GM21737 (cell line): ENCODE measurements at regions not wholly inside any gene's neighbourhood (a gene's known extent, or its start where the extent isn't known, plus 50 kb on each side); places are given as distances from the start of the nearest gene placed in this dataset.
"Not testable (repeated sequence)": the region's sequence is repeated elsewhere in the genome, so short reads cannot be mapped to it uniquely, and the experiment has no call there.

Source experiments
- ATAC-seq: cut with Tn5 transposase; IDR thresholded peaks from one replicate; pipeline ENCODE4 v1.9.1; 2021; ENCODE audit warnings: mild to moderate bottlenecking, moderate library complexity; ENCODE audit not compliant: unreplicated experiment

GRCh38 chr5:104611135-104611767, 1048.7 kb upstream of the NUDT12 start:
- no peak for ATAC-seq

- no peak for ATAC-seq
Observed at GRCh38 chr5:104606258-104606829, 1043.8 kb upstream of the NUDT12 start.

GRCh38 chr5:104599726-104600125, 1037.1 kb upstream of the NUDT12 start:
- ATAC-seq = no peak

DNA sequence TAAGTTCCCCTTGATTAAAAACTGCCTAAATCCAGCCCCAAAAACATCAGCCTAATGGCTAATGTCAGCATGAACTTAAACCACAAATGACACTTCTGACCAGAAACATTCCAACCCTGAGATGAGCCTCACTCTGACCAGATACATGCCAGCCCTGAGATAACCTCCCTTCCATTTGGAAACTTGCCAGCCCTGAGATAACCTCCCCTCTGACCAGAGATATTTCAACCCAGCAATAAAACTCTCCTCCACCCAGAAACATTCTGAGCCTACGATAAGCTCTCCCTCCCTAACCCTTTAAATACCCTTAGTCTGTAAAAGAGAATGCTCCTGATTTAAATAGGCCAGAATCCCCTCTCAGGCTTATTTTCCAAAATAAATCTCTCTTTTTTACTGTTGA, 1035.7 kb upstream of the NUDT12 start:
- ATAC-seq = no peak

DNA sequence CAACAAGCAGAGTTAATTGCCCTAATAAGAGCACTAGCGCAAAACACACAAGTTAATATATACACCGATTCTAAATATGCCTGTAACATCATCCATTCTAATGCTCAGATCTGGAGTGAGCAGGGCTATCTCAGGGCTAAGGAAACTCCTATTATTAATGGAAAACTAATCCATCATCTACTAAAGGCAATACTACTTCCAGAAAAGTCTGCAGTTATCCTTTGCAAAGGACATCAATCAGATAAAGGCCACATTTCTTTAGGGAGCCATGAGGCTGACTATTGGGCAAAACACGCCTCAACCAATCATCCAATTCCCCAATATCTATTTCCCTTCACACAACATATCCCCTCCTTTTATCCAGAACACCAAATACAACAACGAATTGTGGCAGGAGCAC, 1032.3 kb upstream of the NUDT12 start:
- ATAC-seq = no peak

- ATAC-seq = no peak
Observed at GRCh38 chr5:104576677-104577076, 1014.1 kb upstream of the NUDT12 start.

DNA sequence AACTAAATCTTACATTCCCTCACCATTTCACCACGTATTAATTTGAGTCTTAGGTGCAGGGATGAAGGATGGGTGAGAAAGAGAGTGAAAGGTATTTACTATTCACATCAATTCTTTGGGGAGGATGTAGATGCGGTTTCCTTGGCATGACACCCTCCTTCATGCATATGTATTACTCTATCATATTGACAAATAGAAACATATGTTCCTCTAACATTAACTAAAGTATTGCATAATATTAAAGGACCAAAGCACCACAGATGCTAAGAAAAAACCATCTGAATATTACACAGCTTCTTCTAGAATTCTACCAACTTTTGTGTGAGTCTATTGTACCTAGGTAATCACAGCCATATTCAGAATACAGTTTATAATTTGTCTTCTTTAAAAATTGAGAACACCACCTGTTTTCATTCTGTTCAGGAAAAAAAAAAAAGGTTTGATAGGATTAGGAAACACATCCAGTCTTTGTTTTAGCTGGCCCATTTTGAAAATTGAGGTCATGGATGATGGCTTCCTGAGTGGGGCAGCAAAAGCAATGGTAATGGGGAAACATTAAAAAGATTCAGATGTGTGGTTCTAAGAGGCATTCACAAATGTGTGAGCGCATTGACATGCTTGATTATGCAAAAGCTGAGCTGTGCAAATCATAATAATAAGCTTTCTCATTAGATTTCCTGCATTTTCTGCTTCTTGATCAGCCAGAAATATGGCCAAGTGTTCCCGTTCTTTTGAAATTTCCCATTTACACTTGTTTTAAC, 1011.5 kb upstream of the NUDT12 start:
- ATAC-seq = no peak

- no peak for ATAC-seq
Observed at GRCh38 chr5:104569621-104570020, 1007.0 kb upstream of the NUDT12 start.

- no peak for ATAC-seq
Observed at GRCh38 chr5:104564530-104564929, 1001.9 kb upstream of the NUDT12 start.

DNA sequence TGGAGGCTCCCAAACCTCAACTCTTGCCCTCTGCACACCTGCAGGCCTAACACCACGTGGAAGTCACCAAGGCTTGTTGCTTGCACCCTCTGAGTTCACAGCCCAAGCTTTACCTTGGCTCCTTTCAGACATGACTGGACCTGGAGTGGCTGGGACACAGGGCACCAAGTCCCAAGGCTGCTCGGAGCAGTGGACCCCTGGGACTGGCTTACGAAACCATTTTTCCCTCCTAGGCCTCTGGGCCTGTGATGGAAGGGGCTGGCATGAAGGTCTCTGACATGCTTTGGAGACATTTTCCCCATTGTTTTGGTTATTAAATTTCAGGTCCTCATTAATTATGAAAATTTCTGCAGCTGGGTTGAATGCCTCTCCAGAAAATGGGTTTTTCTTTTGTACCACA, 994.4 kb upstream of the NUDT12 start:
- ATAC-seq = no peak

DNA sequence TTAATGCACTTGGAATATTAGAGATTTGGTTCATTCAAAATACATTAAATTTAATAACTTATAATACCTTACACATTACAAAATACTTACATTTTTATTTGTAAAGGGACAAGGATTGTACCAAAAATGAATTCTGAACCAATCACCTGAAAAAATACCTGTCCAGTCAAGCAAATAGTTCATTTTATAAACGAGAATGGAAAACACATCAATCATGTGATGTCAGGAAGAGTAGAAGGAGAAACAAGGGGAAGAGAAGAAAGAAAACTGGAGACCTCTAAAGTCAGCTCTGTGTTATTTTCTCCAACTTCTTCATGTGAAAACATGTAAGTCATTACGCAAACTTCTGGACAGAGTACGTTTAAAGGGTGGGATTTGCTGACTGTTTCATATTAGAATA, 989.0 kb upstream of the NUDT12 start:
- no peak for ATAC-seq

GRCh38 chr5:104546871-104547270, 984.3 kb upstream of the NUDT12 start:
- not testable (repeated sequence) for ATAC-seq

- no peak for ATAC-seq
Observed at GRCh38 chr5:104541141-104541785, 978.7 kb upstream of the NUDT12 start.

DNA sequence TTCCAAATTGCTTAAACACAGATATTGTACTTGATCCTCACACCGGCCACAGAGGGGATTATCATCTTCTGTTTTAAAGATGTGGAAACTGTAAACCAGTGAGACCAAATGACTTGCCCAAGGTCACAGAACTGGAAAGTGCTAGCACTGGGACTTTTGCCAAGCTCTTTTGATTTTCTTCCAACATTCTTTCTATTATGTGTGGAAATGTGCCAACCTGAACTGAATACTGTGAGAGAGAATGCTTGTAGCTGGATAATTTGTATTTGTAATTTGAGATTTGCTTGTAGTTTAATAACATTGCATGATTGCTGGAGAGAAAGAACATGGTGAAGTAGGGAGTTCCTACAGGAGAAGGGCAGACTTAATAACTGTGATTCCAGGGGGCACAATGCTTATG, 977.9 kb upstream of the NUDT12 start:
- ATAC-seq = no peak

- ATAC-seq = no peak
Observed at GRCh38 chr5:104539618-104540350, 977.2 kb upstream of the NUDT12 start.

DNA sequence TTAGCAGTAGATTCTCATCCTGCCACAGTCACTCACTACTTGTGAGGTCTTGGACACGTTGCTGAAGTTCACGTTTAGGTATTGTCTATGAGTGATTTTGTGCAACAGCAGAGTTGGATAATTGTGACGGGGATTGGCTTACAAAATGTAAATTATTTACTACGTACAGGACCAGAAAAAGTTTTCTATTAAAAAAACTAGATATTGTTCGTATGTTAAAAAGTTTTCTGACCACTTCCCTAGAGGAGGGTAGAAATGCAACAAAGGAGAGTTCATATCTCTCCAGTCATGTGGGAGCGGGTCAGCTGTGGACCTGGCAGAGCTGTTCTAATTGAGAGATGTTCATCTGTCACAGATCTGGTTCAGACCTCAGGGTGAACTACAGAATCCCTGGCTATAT, 976.1 kb upstream of the NUDT12 start:
- ATAC-seq = no peak

DNA sequence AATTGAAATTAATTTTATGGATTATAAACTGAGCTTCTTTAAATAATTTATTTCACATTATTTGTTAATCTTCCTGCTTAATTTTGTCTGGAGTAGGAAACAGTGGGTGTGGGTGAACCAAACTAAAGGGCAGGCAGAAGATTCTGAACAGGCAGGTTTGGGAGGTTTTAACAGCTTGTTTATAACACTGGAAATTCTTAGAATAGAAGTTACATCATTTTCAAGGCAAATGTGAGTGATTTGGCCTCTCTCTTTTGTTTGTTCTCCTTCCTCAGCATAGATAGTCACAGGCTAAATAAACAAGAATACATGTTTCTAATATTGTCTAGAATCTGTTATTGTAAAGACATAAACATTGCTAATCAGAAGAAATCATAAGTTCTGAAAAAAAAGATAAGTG, 970.9 kb upstream of the NUDT12 start:
- no peak for ATAC-seq

GRCh38 chr5:104526866-104527265, 964.3 kb upstream of the NUDT12 start:
- ATAC-seq = no peak

DNA sequence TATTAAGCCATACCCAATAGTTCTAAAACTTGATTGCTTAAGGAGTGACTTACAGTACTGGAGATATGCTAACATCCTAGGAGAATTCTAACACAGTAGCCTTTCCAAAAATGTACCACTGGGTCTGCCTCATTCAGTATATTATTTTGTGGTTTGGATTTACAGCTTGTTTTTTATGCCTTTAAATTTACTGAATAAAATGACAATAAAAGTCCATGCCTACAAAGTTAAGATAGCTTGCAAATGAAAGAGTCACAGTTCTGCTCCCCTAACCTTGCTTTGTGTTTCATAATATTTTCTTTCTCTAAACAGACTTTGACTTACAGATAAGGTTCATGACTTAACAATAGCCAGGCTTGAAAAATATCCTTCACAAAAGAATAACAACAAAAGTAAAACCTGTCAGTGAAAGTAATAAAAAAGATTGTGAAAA, 951.1 kb upstream of the NUDT12 start:
- ATAC-seq = no peak

- no peak for ATAC-seq
Observed at GRCh38 chr5:104513121-104513602, 950.6 kb upstream of the NUDT12 start.
